Activated T-cell treated with anti-CD3 and anti-CD28 coated beads, Interleukin-2, amount 50 U/mL, for 24 hours (primary cell): ENCODE measurements at regions not wholly inside any gene's neighbourhood (a gene's known extent, or its start where the extent isn't known, plus 50 kb on each side); places are given as distances from the start of the nearest gene placed in this dataset.

Experiments
- DNase-seq: peaks from one replicate; pipeline ENCODE4 v3.0.0-alpha.2; 2020
- H3K27ac Mint-ChIP-seq: 2 replicates; pipeline ENCODE4 v1.8.0; 2020; ENCODE audit warnings: mild to moderate bottlenecking, mixed read lengths
- H3K27me3 Mint-ChIP-seq: 2 replicates; pipeline ENCODE4 v1.8.0; 2020; ENCODE audit warnings: mixed read lengths
- H3K36me3 Mint-ChIP-seq: 2 replicates; pipeline ENCODE4 v1.8.0; 2020; ENCODE audit warnings: low read depth, mixed read lengths
- H3K4me1 Mint-ChIP-seq: 2 replicates; pipeline ENCODE4 v1.8.0; 2020; ENCODE audit warnings: low read depth, mixed read lengths
- H3K4me3 Mint-ChIP-seq: 2 replicates; pipeline ENCODE4 v1.8.0; 2020; ENCODE audit warnings: mild to moderate bottlenecking, moderate library complexity, mixed read lengths
- H3K9me3 Mint-ChIP-seq: 2 replicates; pipeline ENCODE4 v1.8.0; 2020; ENCODE audit warnings: mixed read lengths

GRCh38 chr1:193538680-193539079 is 352.3 kb upstream of the B3GALT2 start:
- peak; percentile 42 for DNase-seq

GRCh38 chr1:193538003-193538354 is 351.6 kb upstream of the B3GALT2 start:
- peak overlapping the region; percentile 91 for H3K27ac Mint-ChIP-seq
- H3K36me3 Mint-ChIP-seq: no peaks in the 10 kb centered on the region
- peak overlapping the region; percentile 30 for H3K4me3 Mint-ChIP-seq
- no peaks in the 10 kb centered on the region for H3K27me3 Mint-ChIP-seq
- H3K4me1 Mint-ChIP-seq: peaks cover 62% of the 10 kb centered on the region
- DNase-seq: no peak
- H3K9me3 Mint-ChIP-seq: peaks cover 2% of the 10 kb centered on the region

More at GRCh38 chr1:193538680-193539079, 352.3 kb upstream of the B3GALT2 start:
- H3K9me3 Mint-ChIP-seq: peaks cover 2% of the 10 kb centered on the region
- peaks cover 62% of the 10 kb centered on the region for H3K4me1 Mint-ChIP-seq
- H3K27me3 Mint-ChIP-seq: no peaks in the 10 kb centered on the region
- H3K36me3 Mint-ChIP-seq: no peaks in the 10 kb centered on the region
- H3K4me3 Mint-ChIP-seq: no peak overlapping the region
- peak overlapping the region; percentile 91 for H3K27ac Mint-ChIP-seq

DNA sequence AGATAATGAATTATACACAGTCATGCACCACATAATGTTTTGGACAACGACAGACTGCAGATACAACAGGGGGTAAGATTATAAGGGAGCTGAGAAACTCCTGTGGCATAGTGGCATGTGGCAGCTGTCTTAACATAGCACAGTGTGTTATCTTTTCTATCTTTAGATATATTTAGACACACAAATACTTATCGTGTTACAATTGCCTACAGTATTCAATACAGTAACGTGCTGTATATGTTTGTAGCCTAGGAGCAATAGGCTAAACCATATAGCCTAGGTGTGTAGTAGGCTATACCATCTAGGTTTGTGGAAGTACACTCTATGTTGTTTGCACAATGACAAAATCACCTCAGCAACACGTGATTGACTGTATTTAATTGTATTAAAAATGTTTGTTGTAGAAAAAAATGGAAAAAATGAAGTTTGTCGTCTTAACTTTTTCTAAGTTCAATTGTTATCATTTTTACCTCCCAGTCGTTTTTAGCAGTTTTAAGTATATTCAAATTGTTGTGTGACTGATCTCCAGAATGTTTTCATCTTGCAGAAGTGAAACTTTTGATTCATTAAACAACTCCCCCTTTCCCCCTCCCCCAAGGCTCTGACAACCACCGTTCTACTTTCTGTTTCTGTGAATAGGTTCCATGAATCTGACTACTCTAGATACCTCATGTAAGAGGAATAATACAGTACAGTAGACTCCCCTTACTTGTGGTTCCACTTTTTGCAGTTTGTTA is 351.0 kb upstream of the B3GALT2 start:
- Mint-ChIP-seq H3K27me3 (no peaks in the 10 kb centered on the region), H3K27ac (peak overlapping the region; percentile 91), H3K9me3 (peaks cover 2% of the 10 kb centered on the region), H3K4me3 (peak overlapping the region; percentile 30), H3K4me1 (peaks cover 57% of the 10 kb centered on the region), H3K36me3 (no peaks in the 10 kb centered on the region)
- peak; percentile 58 for DNase-seq

- Mint-ChIP-seq H3K9me3 (peaks cover 16% of the 10 kb centered on the region), H3K4me1 (peaks cover 24% of the 10 kb centered on the region), H3K4me3 (no peak overlapping the region), H3K36me3 (no peaks in the 10 kb centered on the region), H3K27ac (no peak overlapping the region), H3K27me3 (no peaks in the 10 kb centered on the region)
- no peak for DNase-seq
Measured at GRCh38 chr1:193533853-193534252, 347.4 kb upstream of the B3GALT2 start.

- H3K27me3 Mint-ChIP-seq: no peaks in the 10 kb centered on the region
Measured at GRCh38 chr1:193525917-193526710, 339.7 kb upstream of the B3GALT2 start.

DNA sequence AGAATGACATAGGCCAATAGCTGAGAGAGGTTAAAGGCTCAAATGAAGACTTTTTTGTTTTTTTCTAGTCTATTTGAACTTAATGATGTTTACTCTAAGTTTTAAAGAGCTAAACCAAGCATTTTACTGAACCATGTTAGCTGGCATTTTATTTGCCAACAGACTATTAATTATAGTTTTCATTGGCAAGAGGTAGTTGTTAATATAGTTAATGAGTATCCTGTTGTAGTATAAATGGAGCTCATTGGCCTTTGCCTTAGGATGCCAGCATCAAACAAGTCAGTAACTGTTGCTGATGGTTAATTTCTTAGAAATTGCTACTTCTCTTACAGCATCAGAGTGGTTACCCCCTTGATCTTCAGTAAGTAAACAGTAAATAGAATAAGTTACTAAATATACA is 339.0 kb upstream of the B3GALT2 start:
- Mint-ChIP-seq H3K27ac (no peak overlapping the region), H3K9me3 (peaks cover 2% of the 10 kb centered on the region), H3K36me3 (no peaks in the 10 kb centered on the region), H3K4me1 (peaks cover 2% of the 10 kb centered on the region), H3K27me3 (no peaks in the 10 kb centered on the region), H3K4me3 (no peak overlapping the region)
- DNase-seq: no peak

More at GRCh38 chr1:193525917-193526710, 339.7 kb upstream of the B3GALT2 start:
- no peak for DNase-seq
- no peak overlapping the region for H3K27ac Mint-ChIP-seq
- peaks cover 9% of the 10 kb centered on the region for H3K9me3 Mint-ChIP-seq
- no peak overlapping the region for H3K4me3 Mint-ChIP-seq
- H3K4me1 Mint-ChIP-seq: peaks cover 2% of the 10 kb centered on the region
- no peaks in the 10 kb centered on the region for H3K36me3 Mint-ChIP-seq

DNA sequence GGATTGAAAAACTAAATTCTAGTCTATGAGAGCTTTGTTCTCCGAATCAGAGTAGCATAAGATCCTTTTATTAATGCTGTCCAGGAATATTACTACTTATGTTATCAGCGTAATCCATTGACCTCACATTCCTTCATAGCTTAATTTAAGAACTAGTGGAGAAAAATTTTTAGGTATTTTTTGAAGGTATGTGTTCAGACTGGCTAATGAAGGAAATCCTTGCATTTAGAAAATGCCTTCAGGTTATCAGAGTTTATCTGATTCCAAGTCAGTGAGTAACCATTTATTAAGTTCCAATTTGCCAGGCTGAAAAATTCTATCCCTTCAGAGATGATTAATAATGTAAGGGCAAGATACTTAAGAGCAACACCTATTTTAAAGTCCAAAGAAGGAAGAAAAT is 338.2 kb upstream of the B3GALT2 start:
- Mint-ChIP-seq H3K27me3 (no peaks in the 10 kb centered on the region), H3K36me3 (no peaks in the 10 kb centered on the region), H3K4me3 (no peak overlapping the region), H3K27ac (no peak overlapping the region), H3K9me3 (peaks cover 2% of the 10 kb centered on the region), H3K4me1 (peaks cover 2% of the 10 kb centered on the region)
- DNase-seq: no peak

DNA sequence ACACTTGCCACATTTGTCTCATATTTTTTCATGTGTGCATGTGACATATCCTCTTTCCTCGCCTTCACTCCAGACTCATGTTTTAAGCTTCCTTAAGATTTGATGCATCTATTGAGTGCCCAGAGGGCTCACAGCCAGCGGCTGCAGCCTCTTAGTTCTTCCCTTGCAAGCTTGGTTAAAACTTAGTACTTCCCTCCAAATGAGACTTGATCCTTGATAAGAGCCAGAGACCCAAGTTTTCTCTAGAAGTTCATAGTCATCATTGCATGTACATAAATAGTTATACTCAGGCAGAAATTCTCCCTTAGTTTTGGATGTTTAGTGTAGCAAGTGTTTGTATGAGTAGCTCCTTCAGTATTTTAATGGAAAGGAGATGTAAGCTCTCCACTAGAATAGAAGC is 337.6 kb upstream of the B3GALT2 start:
- no peak overlapping the region for H3K27ac Mint-ChIP-seq
- H3K36me3 Mint-ChIP-seq: no peaks in the 10 kb centered on the region
- no peaks in the 10 kb centered on the region for H3K9me3 Mint-ChIP-seq
- H3K27me3 Mint-ChIP-seq: no peaks in the 10 kb centered on the region
- H3K4me1 Mint-ChIP-seq: peaks cover 2% of the 10 kb centered on the region
- no peak overlapping the region for H3K4me3 Mint-ChIP-seq
- DNase-seq: no peak

GRCh38 chr1:193520472-193520871 is 334.1 kb upstream of the B3GALT2 start:
- H3K27me3 Mint-ChIP-seq: no peaks in the 10 kb centered on the region
- H3K9me3 Mint-ChIP-seq: no peaks in the 10 kb centered on the region
- no peaks in the 10 kb centered on the region for H3K36me3 Mint-ChIP-seq
- no peak overlapping the region for H3K4me3 Mint-ChIP-seq
- no peak overlapping the region for H3K27ac Mint-ChIP-seq
- DNase-seq: no peak
- peaks cover 18% of the 10 kb centered on the region for H3K4me1 Mint-ChIP-seq

DNA sequence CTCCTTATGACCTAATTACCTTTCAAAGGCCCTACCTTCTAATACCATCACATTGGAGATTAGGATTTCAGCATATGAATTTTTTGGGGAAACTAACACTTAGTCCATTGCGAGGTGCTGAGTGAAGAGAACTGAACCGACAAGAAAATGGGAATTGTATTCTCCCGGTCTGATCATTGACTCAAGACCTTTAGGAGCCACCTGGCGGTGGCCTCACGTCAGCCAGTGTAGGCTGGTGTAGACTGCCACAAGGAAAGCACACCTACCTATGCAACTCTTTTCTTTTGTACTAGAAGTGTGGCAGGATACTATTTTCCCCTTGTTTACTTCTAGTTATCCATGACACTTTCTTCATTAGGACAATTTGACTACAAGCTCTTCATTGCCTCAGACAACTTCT is 333.5 kb upstream of the B3GALT2 start:
- Mint-ChIP-seq H3K9me3 (no peaks in the 10 kb centered on the region), H3K4me1 (peaks cover 18% of the 10 kb centered on the region), H3K27ac (no peak overlapping the region), H3K36me3 (no peaks in the 10 kb centered on the region), H3K4me3 (no peak overlapping the region), H3K27me3 (no peaks in the 10 kb centered on the region)
- no peak for DNase-seq

- peaks cover under 1% of the 10 kb centered on the region for H3K36me3 Mint-ChIP-seq
- H3K9me3 Mint-ChIP-seq: peaks cover 4% of the 10 kb centered on the region
- peaks cover 18% of the 10 kb centered on the region for H3K4me1 Mint-ChIP-seq
- H3K4me3 Mint-ChIP-seq: no peak overlapping the region
- H3K27me3 Mint-ChIP-seq: no peaks in the 10 kb centered on the region
- DNase-seq: no peak
- peak overlapping the region; percentile 63 for H3K27ac Mint-ChIP-seq
Measured at GRCh38 chr1:193516755-193517388, 330.5 kb upstream of the B3GALT2 start.

DNA sequence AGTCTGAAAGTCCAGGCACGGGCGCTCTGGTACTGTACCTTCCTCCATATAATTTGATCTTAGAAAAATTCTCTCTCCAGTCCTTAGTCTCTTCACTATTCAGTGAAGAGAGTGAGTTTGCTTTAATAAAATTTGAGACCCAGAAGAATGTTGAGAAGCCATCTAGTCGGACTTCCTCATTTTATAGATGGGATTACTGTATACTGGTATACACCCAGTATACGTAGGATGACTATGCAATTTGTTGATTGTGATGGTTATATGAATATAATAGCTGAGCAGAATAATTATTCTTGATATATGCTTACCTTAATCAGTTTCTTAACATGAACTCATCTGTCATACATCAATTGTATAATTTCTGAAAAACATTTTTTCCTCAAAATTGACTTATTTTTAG is 328.0 kb upstream of the B3GALT2 start:
- Mint-ChIP-seq H3K4me1 (peaks cover 18% of the 10 kb centered on the region), H3K9me3 (peaks cover 11% of the 10 kb centered on the region), H3K27ac (no peak overlapping the region), H3K36me3 (peaks cover 4% of the 10 kb centered on the region), H3K27me3 (no peaks in the 10 kb centered on the region), H3K4me3 (no peak overlapping the region)
- no peak for DNase-seq

DNA sequence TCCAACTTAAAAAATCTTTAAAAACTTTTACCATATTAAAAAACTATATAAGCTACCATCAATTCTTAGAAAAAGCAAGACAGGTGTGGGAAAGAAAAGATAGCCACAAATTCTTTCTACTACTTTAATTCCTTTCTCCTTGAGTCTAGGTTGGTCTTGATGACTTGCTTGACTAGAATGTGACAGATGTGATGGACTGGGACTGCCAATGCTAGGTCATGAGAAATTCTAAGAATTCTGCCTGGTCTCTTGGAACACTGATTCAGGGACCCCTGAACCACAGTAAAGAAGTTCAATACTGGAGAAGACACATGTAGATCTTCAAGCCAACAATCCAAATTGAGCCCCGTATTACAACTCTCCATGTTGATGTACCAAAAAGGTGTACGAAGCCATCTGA is 326.6 kb upstream of the B3GALT2 start:
- H3K4me3 Mint-ChIP-seq: no peak overlapping the region
- no peak overlapping the region for H3K27ac Mint-ChIP-seq
- H3K9me3 Mint-ChIP-seq: peaks cover 11% of the 10 kb centered on the region

GRCh38 chr1:193504920-193505319 is 318.5 kb upstream of the B3GALT2 start:
- no peak overlapping the region for H3K4me3 Mint-ChIP-seq
- H3K27ac Mint-ChIP-seq: no peak overlapping the region
- no peaks in the 10 kb centered on the region for H3K27me3 Mint-ChIP-seq
- H3K9me3 Mint-ChIP-seq: peaks cover 5% of the 10 kb centered on the region
- peaks cover 2% of the 10 kb centered on the region for H3K36me3 Mint-ChIP-seq
- peaks cover 10% of the 10 kb centered on the region for H3K4me1 Mint-ChIP-seq
- DNase-seq: no peak

More for the DNA sequence above, 326.6 kb upstream of the B3GALT2 start:
- no peak for DNase-seq
- H3K36me3 Mint-ChIP-seq: peaks cover 4% of the 10 kb centered on the region
- peaks cover 16% of the 10 kb centered on the region for H3K4me1 Mint-ChIP-seq
- no peaks in the 10 kb centered on the region for H3K27me3 Mint-ChIP-seq
